GM19023 (cell line): ENCODE measurements at regions not wholly inside any gene's neighbourhood (a gene's known extent, or its start where the extent isn't known, plus 50 kb on each side); places are given as distances from the start of the nearest gene placed in this dataset.
"Not testable (repeated sequence)": the region's sequence is repeated elsewhere in the genome, so short reads cannot be mapped to it uniquely, and the experiment has no call there.

ENCODE experiments used
- ATAC-seq: cut with Tn5 transposase; IDR thresholded peaks from one replicate; pipeline ENCODE4 v1.9.1; 2021; ENCODE audit warnings: mild to moderate bottlenecking, moderate library complexity; ENCODE audit not compliant: unreplicated experiment

- ATAC-seq = no peak
These were observed 141.8 kb upstream of the G2E3 start for GRCh38 chr14:30417121-30417520.

GRCh38 chr14:30417999-30418398, 141.0 kb upstream of the G2E3 start:
- no peak for ATAC-seq

DNA sequence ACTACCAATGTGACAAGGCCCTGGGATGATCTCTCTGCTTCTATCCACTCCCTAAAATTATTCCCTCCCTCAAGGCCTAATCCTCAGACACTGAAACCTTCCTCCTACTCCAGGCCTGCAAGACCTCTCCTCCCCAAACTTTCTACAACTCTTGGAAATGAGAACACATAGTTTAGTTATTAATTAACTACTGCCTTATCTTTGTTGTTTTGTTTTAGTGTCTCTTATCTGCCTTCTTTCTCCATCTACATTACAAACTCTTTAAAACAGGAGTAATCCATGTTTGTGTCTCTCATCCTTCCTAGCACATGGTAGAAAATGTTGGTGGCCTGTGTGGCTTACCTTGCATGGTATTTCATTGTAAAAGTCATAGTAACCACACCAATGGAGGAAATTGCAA, 139.9 kb upstream of the G2E3 start:
- ATAC-seq = no peak

- ATAC-seq = no peak
These were observed 138.4 kb upstream of the G2E3 start for GRCh38 chr14:30420515-30420914.

GRCh38 chr14:30426463-30426862, 132.5 kb upstream of the G2E3 start:
- no peak for ATAC-seq

DNA sequence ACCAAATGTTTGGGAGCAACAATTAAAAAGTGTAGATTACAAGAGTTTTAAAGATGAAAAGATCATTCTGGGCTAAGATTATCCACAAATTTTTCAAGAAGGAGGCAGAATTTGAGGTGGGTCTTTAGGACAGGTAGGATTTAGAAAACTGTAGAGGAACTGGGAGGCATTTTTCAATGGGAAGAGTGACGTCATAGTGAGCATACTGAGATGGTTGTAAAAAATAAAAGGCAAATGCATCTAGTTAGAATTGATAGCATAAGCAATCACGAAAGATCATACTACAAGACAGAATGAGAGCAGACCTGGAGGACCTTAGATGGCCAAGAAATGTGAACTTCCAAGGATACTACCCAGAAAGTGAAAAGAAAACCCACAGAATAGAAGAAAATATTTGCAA, 131.6 kb upstream of the G2E3 start:
- no peak for ATAC-seq

- no peak for ATAC-seq
These were observed 131.1 kb upstream of the G2E3 start for GRCh38 chr14:30427846-30428245.

GRCh38 chr14:30431552-30431951, 127.4 kb upstream of the G2E3 start:
- ATAC-seq = no peak

DNA sequence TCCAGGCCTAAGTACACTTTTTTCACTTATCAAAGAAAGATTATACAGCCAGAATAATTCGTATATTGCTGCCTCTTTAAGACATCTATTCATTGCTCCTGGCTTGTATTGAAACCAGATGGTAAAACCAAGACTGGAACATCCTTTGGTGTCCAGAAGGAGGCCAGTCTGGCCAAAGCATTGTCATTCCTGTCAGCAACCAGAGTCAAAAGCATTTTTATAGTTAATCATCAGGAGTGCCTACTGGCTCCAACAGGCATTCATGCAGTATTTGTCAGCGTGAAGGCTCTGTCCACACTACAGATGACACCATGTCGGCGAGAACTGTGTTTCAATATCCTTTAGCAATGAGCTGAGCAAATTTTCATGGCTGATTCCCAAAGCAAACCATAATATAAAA, 118.0 kb upstream of the G2E3 start:
- ATAC-seq = no peak

- no peak for ATAC-seq
These were observed 115.5 kb upstream of the G2E3 start for GRCh38 chr14:30443368-30444007.

- no peak for ATAC-seq
These were observed 114.5 kb upstream of the G2E3 start for GRCh38 chr14:30444451-30444850.

DNA sequence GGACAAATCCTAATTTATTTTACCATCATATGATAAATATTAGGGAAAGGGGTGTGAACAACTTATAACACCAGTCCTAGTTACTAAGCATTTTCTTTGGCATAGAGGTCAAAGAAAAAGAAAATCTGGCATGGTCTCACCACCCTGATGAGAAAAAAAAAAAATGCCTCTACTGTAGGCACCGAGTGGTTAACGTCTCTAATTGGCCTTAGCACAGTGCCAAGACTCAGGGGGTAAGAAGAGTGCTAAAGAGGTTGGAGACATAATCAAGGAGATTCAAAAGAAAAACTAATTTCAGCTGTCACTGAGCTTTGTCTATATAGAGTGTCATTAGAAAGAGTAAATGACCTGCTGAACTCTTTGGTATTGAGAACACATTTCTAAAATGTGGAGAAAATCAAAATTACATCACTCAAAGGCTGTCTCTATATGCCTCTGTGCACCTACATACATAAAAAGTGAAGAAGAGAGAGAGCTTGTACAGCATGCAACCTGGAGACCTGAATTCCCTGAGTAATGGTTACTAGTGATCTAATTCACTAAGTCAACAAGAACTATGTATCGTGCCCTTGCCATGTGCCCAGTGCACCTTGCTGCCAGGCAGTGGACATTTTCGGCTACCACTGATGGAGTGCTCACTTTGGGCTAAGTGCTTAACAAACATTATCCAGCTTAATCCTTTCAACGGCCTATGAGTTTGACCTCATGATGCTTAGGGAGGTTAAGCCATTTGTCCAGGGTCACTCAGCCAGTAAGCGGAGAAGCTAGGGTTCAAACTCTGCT, 113.8 kb upstream of the G2E3 start:
- ATAC-seq = no peak

GRCh38 chr14:30445852-30446251, 113.1 kb upstream of the G2E3 start:
- ATAC-seq = no peak

GRCh38 chr14:30450631-30451545, 108.1 kb upstream of the G2E3 start:
- no peak for ATAC-seq

GRCh38 chr14:30456296-30456695, 102.7 kb upstream of the G2E3 start:
- ATAC-seq = no peak

- no peak for ATAC-seq
These were observed 96.6 kb upstream of the G2E3 start for GRCh38 chr14:30462358-30462757.

DNA sequence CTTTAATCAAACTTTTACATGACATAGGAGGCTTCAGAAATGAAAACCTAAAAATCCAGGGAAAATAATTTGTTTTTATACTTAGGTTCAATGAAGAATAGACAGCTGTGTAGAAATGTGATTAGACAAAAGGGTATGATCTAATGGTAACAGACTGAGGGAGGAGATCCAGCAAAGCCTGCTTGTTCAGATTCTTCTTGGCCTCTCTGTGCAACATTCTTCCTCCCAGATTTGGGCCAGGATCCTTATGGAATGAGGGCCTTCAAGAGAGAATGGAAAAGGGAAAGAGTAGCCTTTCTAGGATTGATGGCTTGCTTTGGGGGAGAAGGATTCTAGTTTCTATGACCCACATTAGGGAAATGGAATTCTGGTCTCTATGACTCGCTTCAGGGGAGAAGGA, 94.5 kb upstream of the G2E3 start:
- no peak for ATAC-seq

DNA sequence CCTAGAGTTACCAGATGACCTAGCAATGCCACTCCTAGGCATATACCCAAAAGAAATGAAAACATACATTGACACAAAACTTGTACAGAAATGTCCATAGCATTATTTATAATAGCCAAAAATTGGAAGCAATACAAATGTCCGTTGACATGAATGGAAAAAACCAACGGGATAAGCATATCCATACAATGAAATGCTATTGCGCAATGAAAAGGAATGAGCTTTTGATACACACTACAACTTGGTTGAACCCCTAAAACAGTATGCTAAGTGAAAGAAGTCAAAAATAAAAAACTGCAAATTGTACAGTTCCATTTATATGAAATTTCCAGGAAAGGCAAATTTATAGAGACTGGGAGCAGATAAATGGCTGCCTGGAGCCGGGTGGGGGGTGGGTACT, 90.6 kb upstream of the G2E3 start:
- no peak for ATAC-seq

- ATAC-seq = no peak
These were observed 87.0 kb upstream of the G2E3 start for GRCh38 chr14:30471980-30472379.

DNA sequence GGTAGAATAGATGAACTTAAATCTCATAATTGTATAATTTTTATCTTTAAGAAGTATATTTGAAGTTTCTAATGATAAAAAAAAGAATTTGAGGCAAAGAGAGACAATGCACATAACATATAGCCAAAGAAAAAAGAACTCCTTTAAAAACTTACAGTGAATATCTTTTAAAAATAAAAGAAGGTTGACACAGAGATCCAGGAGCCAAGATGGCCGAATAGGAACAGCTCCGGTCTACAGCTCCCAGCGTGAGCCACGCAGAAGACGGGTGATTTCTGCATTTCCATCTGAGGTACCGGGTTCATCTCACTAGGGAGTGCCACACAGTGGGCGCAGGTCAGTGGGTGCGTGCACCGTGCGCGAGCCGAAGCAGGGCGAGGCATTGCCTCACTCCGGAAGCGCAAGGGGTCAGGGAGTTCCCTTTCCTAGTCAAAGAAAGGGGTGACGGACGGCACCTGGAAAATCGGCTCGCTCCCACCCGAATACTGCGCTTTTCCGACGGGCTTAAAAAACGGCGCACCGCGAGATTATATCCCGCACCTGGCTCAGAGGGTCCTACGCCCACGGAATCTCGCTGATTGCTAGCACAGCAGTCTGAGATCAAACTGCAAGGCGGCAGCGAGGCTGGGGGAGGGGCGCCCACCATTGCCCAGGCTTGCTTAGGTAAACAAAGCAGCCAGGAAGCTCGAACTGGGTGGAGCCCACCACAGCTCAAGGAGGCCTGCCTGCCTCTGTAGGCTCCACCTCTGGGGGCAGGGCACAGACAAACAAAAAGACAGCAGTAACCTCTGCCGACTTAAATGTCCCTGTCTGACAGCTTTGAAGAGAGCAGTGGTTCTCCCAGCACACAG, 84.9 kb upstream of the G2E3 start:
- not testable (repeated sequence) for ATAC-seq

- no peak for ATAC-seq
These were observed 76.7 kb upstream of the G2E3 start for GRCh38 chr14:30482276-30482675.
